ENCODE measurements at regions not wholly inside any gene's neighbourhood (a gene's known extent, or its start where the extent isn't known, plus 50 kb on each side); places are given as distances from the start of the nearest gene placed in this dataset.
A peak's percentile ranks its signal among the peaks of the same experiment; 100 is the strongest.

- no peak for TF ChIP-seq ZNF280C (tag by site-specific recombination; IDR thresholded peaks at IDR 0.05)
Observed at GRCh38 chr12:68505970-68506369, 104.7 kb upstream of the RAP1B start (continued).

GRCh38 chr12:68506619-68507018 is 104.1 kb upstream of the RAP1B start:
- CTCF ChIA-PET, result no interaction called here
- H3K4me3 ChIP-seq (ENCODE audit: low read depth, low read length), result no peak overlapping the region
- no peak overlapping the region for H3K27ac ChIP-seq (ENCODE audit: extremely low read depth, low read depth, low read length)
- no peaks in the 10 kb centered on the region for H3K9me3 ChIP-seq (ENCODE audit: control insufficient read depth, insufficient read depth, low read depth, low read length)
- POLR2A ChIA-PET, result no interaction called here
- TF ChIP-seq EGR2 (tag by site-specific recombination; IDR thresholded peaks at IDR 0.05; ENCODE audit: low read depth) (no peak), ZNF404 (tag by site-specific recombination; IDR thresholded peaks at IDR 0.05) (no peak), BCL11A (tag by site-specific recombination; IDR thresholded peaks at IDR 0.05; ENCODE audit: low read depth) (no peak), ZNF280D (tag by site-specific recombination; IDR thresholded peaks at IDR 0.05) (no peak), ZSCAN16 (tag by site-specific recombination; IDR thresholded peaks at IDR 0.05) (no peak), ZBTB8A (tag by site-specific recombination; IDR thresholded peaks at IDR 0.05) (no peak), ZSCAN4 (tag by site-specific recombination; IDR thresholded peaks at IDR 0.05) (no peak), KLF8 (tag by site-specific recombination; IDR thresholded peaks at IDR 0.05) (no peak), ZNF747 (tag by site-specific recombination; IDR thresholded peaks at IDR 0.05) (no peak), ZBTB11 (tag by site-specific recombination; conservative IDR thresholded peaks at IDR 0.05; ENCODE audit: low read depth) (no peak), ZNF37A (tag by site-specific recombination; IDR thresholded peaks at IDR 0.05) (no peak), ZNF501 (tag by site-specific recombination; IDR thresholded peaks at IDR 0.05) (no peak), ZNF24 (tag by site-specific recombination; IDR thresholded peaks at IDR 0.05) (no peak)
- no peaks in the 10 kb centered on the region for H3K4me1 ChIP-seq (ENCODE audit: control insufficient read depth, insufficient read depth, low read length)
- no peaks in the 10 kb centered on the region for H3K36me3 ChIP-seq (ENCODE audit: control insufficient read depth in 2 of 2, insufficient read depth in 1 of 2, low read length in 2 of 2)

- Histone ChIP-seq H3K4me1 (ENCODE audit: control insufficient read depth, insufficient read depth, low read length) (no peaks in the 10 kb centered on the region), H3K9me3 (ENCODE audit: control insufficient read depth, insufficient read depth, low read depth, low read length) (no peaks in the 10 kb centered on the region), H3K4me3 (ENCODE audit: low read depth, low read length) (no peak overlapping the region), H3K36me3 (ENCODE audit: control insufficient read depth in 2 of 2, insufficient read depth in 1 of 2, low read length in 2 of 2) (no peaks in the 10 kb centered on the region), H3K27ac (ENCODE audit: extremely low read depth, low read depth, low read length) (no peak overlapping the region)
- ChIA-PET POLR2A (no interaction called here), CTCF (no interaction called here)
- no peak for TF ChIP-seq ZNF585B (tag by site-specific recombination; IDR thresholded peaks at IDR 0.05)
- no peak for TF ChIP-seq CTCF (tag by site-specific recombination; IDR thresholded peaks at IDR 0.05)
- peak; percentile 97 for TF ChIP-seq ZNF184 (tag by site-specific recombination; IDR thresholded peaks at IDR 0.05)
- TF ChIP-seq ZNF600 (tag by site-specific recombination; IDR thresholded peaks at IDR 0.05), result no peak
- TF ChIP-seq ZNF530 (tag by site-specific recombination; IDR thresholded peaks at IDR 0.05; ENCODE audit: low read depth), result no peak
Observed at GRCh38 chr12:68507657-68508056, 103.0 kb upstream of the RAP1B start.

Data from HEK293 (cell line).